GM10266 (cell line): ENCODE measurements at regions not wholly inside any gene's neighbourhood (a gene's known extent, or its start where the extent isn't known, plus 50 kb on each side); places are given as distances from the start of the nearest gene placed in this dataset.

ENCODE experiments used
- DNase-seq: peaks from one replicate; pipeline ENCODE4 v3.0.0; 2012; ENCODE audit errors: extremely low spot score
- CTCF ChIP-seq: IDR thresholded peaks from 2 replicates; pipeline ENCODE4 v1.5.1; 2012; ENCODE audit warnings: mild to moderate bottlenecking, low read depth; ENCODE audit not compliant: control insufficient read depth, insufficient read depth; ENCODE audit errors: missing control alignments

DNA sequence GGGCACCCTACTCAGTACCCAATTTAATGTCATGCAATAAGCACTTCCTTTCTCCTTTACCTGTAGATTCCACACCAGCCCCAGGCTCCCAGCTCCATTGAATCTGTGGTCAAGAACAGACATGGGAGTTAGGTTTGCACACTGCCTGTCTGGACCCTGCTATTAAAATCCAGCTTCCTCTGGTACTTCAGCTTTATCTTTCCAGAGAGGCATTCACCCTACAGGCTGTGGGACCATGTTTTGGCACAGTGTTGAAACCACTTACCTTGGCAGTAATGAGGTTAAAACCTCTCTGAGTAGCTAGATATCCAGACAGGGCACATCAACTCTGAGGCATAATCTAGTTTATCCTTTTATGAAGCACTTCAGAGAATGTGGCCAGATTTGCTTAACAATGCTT lies 191.5 kb upstream of the PCSK5 start:
- TF ChIP-seq CTCF = no peak
- DNase-seq = no peak

DNA sequence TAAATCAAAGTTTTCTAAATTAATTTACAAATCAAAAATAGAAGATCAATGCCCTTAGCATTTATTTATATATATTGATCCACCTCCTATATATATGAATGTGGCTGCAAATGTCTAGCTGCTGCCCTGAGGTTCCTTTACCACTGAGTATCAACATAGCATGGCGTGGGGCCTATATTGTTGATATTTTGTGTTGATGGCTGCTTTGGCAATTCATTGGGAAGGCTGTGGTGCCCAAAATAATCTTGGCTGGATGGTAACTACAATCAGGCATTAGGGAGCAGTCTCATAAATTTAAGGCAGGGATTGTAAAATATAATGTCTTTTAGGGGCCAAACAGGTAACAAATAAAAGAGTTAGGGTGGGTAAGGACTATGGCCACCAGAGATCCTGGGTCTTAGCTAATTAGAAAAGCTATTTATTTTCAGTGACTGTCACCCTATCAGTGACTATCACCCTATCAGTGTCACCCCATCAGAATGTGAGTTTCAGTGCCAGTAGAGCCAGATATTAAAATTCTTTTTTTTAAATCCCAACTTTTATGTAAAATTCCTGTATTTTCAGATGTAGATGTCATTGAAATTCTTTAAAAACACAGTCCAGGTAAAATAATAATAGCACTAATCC lies 190.7 kb upstream of the PCSK5 start:
- DNase-seq = no peak
- TF ChIP-seq CTCF = no peak

DNA sequence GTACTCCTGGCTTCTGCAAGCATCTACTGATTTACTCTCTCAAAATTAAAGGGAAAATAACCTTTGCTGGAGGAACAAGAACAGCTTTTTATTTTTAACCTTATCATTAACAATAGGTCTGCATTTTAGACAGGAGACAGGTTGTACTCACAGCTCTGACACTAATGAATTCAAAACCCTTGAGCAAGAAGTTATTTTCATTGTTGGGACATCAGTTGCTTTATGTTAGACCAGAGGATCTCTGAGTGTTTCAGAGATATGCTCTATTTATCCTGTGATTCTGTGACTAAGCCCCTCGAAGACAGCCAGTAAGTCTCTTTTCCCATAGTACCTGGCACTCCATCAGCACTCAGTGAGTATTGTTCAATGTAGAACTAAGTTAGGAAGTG lies 190.2 kb upstream of the PCSK5 start:
- DNase-seq = no peak
- TF ChIP-seq CTCF = no peak

- TF ChIP-seq CTCF = no peak
- no peak for DNase-seq
These were observed 183.3 kb upstream of the PCSK5 start for GRCh38 chr9:75707191-75707590.

GRCh38 chr9:75709698-75710097 lies 180.8 kb upstream of the PCSK5 start:
- no peak for DNase-seq
- no peak for TF ChIP-seq CTCF

DNA sequence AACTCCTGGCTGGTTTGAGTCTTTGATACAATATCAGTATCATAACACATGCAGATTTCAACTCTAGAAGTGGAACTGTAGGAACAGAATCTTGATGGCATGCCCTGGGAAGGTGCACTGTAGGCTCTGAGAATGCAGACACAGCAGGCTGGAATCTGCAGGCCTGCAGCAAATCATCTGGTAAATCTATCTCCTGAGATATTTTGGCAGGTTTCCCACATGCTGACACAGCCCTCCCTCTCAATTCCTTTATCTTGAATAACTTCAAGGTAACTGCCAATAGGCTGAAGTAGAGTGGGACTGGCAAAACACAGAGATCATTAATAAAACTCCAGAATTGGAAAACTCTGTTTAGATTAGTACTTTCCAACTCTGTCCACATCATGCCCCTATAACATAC lies 177.8 kb upstream of the PCSK5 start:
- no peak for DNase-seq
- no peak for TF ChIP-seq CTCF

GRCh38 chr9:75713335-75713734 lies 177.1 kb upstream of the PCSK5 start:
- no peak for TF ChIP-seq CTCF
- DNase-seq = no peak
